ENCODE measurements at regions not wholly inside any gene's neighbourhood (a gene's known extent, or its start where the extent isn't known, plus 50 kb on each side); places are given as distances from the start of the nearest gene placed in this dataset.

DNA sequence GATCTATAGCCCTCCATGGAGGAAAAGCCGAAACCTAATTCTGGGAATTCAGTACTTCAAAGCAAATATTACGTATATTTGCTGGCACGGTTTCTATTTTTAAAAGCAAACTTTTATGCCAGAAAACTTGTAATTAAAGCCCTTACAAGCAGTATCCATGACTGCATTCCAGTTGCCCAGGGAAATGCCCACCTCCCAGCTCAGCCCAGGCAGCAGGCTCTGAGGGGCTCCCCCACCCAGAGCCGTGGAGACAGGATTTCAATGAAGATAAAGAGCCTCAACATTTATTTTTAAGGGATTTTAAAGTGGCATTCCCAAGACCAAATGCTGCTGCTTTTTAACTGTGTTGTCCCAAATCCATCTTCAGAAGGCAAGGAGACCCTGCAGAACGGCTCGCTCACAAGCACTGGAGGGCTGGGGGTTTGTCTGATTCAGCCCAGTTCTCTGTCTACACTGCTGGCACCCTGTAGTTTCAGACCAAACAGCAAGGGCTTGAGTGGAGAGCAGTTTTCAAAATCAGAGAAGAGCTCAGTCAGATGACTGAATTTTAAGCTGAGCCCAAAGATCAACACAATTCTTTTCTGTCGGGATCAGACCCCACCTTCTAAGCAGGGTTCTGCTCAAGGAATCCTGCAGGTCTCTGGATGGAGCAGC is 105.1 kb downstream of the KCNF1 start:
- DNase-seq (ENCODE audit: low read depth), result no peak

DNA sequence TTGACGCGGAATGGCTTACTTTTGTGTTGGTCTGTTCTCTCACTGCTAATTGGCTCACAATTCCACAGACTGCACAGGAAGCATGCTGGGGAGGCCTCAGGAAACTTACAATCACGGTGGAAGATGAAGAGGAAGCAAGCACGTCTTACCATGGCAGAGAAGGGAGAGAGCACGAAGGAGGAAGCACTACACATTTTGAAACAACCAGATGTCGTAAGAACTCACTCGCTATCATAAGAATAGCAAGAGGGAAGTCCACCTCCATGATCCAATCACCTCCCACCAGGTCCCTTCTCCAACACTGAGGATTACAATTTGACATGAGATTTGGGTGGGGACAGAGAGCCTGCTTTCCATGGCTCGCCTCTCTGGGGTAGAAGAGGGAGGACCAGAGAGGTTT is 106.2 kb downstream of the KCNF1 start:
- DNase-seq (ENCODE audit: low read depth), result no peak

DNA sequence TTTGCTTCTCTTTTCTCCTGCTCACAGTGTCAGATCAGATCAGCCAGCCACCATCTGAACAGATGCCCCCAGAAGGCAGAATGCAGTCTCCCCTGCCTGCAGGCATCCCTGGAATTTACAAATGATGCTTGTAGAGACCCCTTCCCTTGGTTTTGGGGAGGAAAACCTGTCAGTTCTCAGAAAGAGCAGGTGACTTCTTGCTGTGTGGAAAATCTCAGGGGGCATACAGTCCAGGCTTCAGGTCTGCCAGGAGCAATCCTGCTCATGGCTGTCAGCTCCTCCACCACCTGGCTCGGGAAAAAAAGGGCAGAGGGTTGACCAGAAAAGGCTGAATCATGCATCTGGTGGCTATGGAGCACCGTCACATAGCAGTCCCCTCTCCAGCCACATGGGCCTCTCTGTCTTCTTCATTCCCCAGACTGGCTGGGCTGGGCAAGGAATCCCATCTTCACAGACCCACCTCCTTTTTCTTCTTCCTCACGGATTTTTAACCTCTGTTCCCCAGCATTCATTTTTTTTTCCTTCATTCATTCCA is 107.0 kb downstream of the KCNF1 start:
- DNase-seq (ENCODE audit: low read depth), result no peak

DNA sequence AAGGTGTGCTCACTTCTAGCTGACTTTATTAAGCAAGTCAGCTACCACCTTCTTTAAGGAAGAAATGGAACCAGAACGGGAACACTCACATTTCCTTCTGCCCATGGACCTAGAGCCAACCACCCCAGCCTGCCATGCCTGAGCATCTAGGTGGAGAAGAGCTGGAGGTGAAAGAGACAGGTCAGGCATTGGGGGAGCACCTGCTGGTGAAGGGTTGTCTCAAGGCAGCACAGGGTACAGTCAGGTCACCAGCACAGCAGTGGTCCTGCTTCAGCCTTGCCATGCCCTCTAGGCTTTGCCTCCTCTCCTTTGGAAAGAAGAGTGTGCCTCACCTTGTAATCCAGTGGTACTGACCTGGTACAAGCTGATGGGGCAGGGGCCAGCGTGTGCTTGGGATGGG is 107.9 kb downstream of the KCNF1 start:
- no peak for DNase-seq (ENCODE audit: low read depth)

DNA sequence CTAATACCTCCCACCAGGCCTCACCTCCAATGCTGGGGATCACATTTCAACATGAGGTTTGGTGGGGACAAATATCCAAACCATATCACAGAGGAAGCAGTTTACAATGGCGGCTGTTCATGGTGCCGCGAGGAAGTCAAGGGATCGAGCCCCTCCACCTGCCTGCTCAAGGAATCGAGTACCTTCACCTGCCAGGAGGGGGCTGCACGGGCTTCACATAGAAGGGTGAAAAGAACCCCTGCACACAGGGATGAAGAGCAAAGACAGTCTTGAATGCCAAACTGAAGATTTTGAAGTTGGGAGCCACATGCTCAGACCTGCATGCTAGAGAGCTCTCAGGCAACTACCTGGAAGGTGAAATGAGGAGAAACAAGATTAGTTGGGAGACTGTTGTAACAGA is 110.3 kb downstream of the KCNF1 start:
- DNase-seq (ENCODE audit: low read depth), result no peak

DNA sequence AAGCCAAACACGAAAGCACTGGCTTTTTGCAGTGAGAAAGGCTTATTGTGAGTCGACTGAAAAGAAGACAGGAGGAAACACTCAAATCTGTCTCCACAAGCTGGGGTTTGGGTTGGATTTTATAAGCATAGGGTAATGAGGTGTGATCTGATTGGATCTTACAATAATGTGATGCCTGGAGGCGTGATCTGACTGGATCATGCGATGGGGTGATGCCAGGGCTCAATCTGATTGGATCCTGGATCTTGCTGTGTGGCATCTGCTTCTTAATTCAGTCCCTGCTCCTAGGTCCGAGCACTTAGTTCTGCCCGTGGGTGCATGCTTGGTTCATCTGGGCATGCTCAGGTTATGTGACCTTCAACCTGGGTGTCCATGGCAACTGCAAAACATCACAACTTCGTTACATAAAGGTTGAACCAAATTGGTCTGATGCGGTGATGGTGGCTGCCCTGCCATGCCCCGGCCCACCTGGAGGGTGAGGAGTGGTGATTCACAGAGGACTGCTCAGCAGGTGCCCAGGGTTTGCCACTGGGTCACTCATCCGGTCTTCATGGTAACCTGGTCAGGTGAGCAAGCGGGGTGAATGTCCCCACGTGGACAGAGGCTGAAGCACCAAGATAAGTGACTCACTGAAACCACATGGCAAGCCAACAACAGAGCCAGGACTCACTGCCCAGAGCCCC is 111.0 kb downstream of the KCNF1 start:
- DNase-seq (ENCODE audit: low read depth), result no peak

DNA sequence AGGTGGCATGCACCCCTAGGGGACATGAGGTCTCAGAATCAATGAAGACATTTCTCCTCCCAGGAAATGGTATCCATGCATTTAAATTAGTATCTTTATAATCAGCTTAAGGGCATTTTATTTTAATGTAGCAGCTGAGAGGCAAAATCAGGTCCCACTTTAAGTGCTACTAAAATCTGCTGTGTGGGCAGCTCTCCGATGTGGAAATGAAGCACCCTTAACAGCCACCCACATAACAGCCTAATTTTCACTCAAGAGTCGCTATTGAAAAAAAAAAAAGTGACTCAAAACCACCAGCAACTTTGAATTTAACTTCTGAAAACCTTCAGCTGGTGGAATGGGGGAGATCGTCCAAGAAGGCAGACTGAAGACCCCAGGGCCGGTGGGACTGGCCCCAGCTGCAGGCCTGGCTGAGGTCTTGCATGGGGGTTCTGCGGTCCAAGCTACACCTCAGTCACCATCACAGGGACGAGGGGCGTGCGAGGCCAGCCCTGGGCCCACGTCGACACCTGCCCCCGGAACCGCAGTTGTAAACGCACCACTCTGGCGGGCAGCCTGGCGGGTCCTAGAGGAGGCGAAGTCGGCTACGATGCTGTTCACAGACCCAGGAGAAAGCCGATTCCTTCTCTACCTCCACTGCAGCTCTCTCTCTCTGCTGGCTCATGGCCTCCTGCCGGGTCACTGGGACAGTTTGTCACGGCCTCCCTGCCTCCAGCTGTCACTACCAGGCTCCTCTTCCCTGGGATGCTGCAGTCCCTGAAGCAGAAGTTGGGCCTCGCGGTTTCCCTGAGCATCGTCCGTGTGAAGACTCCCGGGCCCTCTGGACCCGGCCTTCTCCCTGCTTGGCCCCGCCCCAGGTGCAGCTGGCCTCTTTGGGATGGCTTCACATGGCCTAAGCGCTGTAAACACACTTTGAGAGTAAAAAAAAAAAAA is 111.9 kb downstream of the KCNF1 start:
- DNase-seq (ENCODE audit: low read depth), result no peak

DNA sequence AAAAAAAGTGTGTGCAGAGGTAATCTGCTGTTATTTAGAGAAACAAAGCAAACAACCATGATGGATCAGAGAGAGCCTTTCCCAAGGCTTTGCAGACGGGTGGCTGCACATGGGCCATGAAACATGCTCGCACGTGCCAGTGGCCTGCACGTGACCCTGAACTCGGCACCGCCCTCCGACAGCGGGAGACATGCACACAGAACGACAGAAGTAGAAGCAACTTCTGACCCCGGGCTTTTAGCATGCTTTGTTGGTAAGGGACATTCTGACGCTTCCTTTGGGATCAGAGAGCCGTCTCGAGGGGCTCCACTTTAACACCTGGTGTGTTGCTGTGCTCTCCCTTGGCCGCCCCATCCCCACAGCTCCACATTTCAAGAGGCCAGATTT is 112.5 kb downstream of the KCNF1 start:
- no peak for DNase-seq (ENCODE audit: low read depth)

DNA sequence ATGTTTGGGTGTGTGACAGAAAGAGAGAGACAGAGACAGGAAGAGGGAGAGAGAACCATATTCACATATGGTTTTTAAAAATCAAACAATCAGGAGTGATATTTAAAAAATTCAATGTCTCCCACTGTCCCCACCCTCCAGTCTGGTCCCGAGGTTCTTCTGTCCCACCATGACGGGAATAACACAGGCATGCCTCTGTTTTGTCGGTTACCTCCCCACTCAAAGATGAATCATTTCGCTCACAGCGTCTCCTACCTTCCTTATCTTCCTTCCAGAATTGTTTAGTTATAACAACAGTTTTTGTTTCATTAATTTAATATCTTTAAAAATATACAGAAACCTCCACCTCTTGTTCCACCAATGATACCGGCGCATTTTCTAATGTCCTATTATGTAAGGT is 113.0 kb downstream of the KCNF1 start:
- no peak for DNase-seq (ENCODE audit: low read depth)

DNA sequence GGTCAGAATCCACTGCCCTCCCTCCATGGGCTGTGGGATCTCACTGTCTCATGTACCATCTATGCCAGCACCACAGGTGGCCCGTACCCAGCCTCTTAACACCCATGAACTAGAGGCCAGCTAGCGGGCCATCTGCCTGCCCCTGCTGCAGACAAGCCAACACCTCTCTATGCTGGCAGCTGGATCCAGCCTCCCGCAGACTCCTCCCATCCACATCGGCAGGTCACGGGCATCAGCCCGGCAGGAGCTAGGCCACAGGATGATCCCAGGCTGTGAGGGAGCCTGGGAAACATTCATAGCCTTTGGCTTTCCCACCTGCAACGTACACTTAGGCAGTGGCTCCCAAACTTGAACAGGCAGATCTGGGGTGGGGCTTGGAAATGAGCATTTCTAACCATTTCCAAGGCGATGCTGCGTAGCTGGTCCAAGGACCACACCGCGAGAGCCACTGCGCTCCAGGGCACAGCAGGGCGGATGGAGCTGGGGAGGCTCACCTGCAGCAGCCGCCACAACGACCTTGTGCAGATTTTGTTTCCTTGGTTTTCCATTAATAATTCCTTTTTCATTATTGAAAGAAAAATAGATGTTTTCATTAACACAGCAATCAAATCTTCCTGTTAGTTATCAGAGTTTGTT is 114.7 kb downstream of the KCNF1 start:
- no peak for DNase-seq (ENCODE audit: low read depth)

DNA sequence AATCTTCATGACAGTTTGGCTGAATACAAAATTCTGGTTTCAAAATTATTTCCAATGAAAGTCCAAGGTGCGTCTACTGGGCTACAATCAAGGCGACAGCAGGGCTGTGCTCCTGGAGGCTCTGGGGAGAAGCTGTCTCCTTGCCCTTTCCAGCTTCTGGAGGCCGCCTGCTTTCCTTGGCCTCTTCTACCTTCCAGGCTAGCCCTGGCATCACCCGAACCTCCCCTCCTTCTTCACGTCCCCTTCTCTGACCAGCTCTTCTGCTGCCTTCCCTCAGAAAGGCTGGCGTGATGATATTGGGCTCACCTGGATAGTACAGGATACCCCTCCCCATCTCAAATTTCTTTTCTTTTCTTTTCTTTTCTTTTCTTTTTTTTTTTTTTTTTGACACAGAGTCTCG is 115.5 kb downstream of the KCNF1 start:
- no peak for DNase-seq (ENCODE audit: low read depth)

DNA sequence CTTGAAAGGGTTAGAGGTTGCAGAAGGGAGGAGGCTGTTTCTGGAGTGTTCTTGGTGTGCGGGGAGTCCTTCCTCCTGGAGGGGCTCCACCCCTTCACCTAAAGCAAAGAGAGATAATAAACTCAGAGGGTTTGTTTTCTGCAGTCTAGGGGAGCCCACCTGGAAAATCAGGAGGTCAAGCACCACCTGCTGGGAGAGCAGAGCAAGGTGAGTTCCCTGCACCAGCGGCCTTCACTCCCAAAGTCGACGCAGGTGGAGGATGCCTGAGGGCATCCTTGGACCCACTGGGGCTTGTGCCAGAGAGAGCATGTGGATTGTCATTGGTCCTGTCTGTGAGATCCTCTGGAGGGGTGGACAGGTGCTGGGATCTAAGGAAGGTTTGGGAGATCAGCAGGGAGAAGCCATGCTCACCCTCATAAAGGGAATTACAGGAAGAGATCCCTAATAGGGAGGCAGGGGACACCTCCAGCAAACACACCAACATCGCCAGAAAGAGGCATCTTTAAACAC is 116.7 kb downstream of the KCNF1 start:
- DNase-seq (ENCODE audit: low read depth), result no peak

DNA sequence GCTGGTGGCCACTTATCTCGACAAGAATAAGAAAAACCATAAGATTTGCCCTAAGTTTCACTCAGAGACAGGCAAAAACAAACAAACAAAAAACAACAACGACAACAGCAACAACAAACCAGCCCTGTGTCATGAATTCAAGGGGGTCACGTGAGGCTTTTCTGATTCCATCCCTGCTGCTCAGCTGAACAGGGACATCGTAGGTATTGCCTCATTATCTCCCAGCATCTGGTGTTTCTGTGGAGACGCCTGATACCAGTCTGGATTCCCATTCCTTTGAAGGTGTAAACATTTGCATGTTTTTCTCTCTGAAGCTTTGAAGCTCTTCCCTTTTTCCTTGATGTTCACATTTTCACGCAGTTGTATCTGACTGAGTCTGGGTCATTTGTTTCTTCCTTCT is 117.4 kb downstream of the KCNF1 start:
- DNase-seq (ENCODE audit: low read depth), result no peak

DNA sequence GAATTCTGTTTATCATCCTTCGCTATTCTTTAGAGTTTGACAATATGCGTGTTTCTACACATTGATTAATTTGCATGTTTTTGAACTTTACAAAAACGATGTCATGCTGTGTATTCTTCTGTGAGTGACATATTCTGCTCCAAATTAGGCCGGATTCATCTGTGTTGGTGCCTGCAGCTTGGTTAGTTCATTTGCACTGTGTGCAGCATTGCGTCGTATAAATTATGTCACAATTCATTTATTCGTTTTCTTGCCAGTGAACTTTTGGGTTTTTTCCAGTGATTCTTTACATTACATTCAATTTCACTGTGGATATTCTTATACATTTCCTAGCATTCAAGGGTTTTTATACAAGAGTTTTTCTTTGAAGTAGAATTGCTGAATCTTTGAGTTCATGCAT is 118.3 kb downstream of the KCNF1 start:
- DNase-seq (ENCODE audit: low read depth), result no peak

DNA sequence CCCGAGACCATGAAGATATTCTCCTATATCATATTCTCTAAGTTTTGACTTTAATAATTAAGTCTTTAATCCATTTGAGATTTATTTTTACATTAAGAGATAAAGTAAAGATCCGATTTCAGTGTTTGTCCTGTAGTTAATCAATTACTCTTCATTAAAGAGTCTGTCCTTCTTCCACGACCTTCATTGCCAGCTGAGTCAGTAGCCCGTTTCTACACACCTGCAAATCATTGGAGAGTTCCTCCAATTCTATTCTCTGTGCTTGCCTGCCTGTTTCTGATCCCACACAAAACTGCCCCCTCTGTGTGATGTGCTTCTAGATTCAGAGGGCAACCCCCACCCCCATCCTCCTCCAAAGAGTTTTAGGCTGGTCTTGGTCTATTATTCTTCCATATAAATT is 119.2 kb downstream of the KCNF1 start:
- no peak for DNase-seq (ENCODE audit: low read depth)

DNA sequence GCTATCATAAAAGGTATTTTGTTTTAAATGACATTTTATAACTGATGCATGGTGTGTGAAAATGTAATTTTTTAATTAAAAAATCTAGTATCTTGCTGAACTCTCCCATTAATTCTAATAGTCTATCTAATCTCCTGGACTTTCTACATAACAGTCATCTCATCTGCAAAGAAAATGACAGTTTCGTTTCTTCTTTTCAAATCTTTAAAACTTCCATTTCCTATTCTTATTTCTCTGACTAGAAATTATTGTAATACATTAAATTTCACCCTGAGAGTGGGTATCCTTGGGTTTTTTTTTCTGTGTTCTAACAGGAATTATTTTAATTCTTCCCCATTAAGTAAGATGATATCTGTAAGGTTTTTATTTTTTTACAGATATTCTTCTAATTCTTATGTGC is 120.1 kb downstream of the KCNF1 start:
- DNase-seq (ENCODE audit: low read depth), result no peak

DNA sequence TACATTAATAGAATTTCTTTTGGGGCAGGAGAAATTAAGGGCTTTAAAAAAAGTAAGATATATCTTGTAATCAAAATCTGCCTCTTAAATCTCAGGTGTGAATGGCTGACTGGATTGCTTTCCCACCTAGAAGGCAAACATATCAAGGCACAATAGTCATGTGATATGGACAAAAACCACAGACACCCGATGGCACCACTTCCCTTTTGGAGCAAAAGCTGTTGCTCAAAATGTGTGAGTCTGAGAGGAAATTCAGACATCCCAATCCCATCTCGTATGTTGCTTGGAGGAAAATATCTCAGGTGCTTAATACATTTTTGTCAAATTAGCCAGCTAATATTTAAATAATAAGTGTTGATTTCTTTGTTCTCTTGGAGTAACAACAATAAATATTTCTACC is 120.7 kb downstream of the KCNF1 start:
- no peak for DNase-seq (ENCODE audit: low read depth)

DNA sequence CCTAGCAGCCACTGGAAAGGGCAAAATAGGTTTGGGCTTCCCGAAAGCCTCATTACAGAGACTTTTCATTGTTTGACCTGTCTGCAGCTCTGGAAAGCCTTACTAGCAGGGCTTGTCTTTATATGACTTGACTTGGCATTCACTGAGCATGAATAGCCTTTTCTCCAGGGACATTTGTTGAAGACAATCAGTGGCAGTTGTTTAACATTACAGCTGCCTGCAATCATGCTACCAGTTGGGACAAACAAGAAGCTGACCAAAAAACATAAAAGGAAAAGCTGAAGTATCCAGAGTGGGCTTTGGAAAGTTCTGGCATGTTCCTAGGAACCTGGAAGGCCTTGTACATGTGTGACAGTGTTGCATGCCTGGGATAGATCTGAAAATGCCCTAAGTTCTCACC is 121.4 kb downstream of the KCNF1 start:
- DNase-seq (ENCODE audit: low read depth), result no peak

DNA sequence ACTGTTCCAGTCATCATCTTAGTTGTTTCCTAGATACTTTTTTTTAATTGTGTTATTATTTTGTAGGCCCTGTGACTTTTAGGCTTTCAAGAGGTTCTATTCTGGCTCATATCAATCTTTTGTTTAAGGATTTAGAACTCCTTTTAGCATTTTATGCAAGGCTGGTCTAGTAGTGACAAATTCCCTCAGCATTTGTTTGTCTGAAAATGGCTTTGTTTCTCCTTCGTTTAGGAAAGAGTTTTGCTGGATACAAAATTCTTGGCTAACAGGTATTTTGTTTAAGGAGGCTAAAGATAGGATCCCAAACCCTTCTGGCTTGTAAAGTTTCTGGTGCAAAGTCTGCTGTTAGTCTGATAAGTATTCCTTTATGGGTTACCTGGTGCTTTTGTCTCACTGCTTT is 116.6 kb upstream of the SLC66A3 start:
- DNase-seq (ENCODE audit: low read depth), result no peak

DNA sequence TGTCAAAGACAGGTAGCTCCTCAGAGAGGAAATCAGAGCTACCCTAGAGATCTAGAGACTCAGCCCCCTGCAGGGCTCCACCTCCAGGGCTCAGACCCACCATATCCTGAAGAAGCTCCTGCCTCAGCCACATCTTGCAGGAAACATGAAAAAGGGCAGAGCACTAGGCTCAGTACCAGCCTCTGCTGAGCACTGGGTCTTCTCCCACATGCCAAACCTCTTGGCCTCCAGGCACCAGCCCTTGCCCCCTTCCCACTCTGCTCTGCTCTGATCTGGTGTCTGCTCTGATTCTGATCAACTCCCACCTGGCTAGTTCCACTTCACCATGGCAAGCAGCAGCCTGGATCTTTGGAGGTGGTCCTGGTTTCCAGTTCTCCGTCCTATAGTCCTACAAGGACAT is 114.3 kb upstream of the SLC66A3 start:
- DNase-seq (ENCODE audit: low read depth), result no peak

DNA sequence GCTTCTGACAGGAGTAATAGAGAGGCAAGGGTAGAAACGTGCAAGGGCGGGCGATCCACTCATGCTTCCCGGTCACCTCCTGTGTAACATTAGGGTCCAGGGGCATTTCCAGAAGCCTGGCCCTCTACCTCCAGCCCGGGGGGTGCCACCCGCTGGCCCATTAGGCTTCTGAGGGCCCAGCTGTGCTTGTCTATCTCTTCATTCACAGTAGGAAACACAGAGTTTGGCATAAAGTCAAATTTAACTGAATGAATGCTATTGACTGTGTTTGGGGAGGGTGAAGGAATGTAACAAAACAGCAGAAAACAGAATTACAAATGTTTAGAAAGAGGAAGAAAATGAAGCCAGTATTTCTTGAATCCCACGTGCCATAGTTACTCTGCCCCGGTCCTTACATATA is 112.4 kb upstream of the SLC66A3 start:
- no peak for DNase-seq (ENCODE audit: low read depth)

DNA sequence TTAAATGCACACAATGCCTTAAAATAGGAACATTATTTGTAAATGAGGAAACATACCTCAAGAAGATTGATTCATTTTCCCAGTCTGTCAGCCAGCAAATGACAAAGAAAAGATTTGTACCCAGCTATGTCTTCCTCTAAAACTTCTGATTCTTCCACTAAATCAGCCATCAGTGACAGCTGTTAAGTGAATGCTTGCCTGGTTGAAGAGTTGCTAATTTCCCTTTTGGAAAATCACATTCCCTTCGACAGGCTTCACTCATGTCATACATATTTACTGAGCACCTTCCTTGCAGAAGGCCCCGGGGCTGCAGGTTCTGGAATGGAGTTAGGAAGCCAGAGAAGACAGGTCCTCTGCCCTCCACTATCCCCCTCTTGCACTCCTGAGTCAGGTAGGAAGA is 112.0 kb upstream of the SLC66A3 start:
- no peak for DNase-seq (ENCODE audit: low read depth)

All from HS-5 (cell line).